B cell (primary cell): ENCODE measurements at regions not wholly inside any gene's neighbourhood (a gene's known extent, or its start where the extent isn't known, plus 50 kb on each side); places are given as distances from the start of the nearest gene placed in this dataset.

ENCODE experiments used
- ATAC-seq: fragments of 200-7000 bp; cut with Tn5 transposase; one replicate; pipeline ENCODE4 v1.10.0; 2021; ENCODE audit warnings: low read depth, mild to moderate bottlenecking, moderate number of reproducible peaks, moderate library complexity
- CTCF ChIA-PET: fragments of 350-600 bp; sonication (Branson Sonifier 250); formaldehyde crosslinking; loops from one replicate; lab custom pipeline; 2021; ENCODE audit warnings: antibody characterized with exemption, inconsistent platforms; lab: Charles Lee
- POLR2A ChIA-PET: fragments of 350-600 bp; sonication (Branson Sonifier 250); formaldehyde crosslinking; loops from one replicate; lab custom pipeline; 2021; ENCODE audit warnings: antibody characterized with exemption; lab: Charles Lee
- DNase-seq: peaks from one replicate; pipeline ENCODE4 v3.0.0; 2013
- H2AFZ ChIP-seq: 2 replicates; pipeline ENCODE4 v1.6.1; 2012; ENCODE audit warnings: mild to moderate bottlenecking, low read depth, low read length; ENCODE audit not compliant: insufficient read depth, poor library complexity, severe bottlenecking
- H3K27ac ChIP-seq, 2 donors: 1 replicate in 1 of 2; 2 replicates in 1 of 2; pipeline ENCODE4 v1.5.1; 2012 to 2013; ENCODE audit warnings: low read length in 2 of 2, mild to moderate bottlenecking in 2 of 2, moderate library complexity in 1 of 2
- H3K27me3 ChIP-seq, 4 experiments: fragments of 200-600 bp in 1 of 4; sonication (generic) in 1 of 4; replicated peaks in 1 of 4; 1 replicate in 2 of 4; 2 replicates in 2 of 4; pipeline versions ENCODE4 v1.6.1 to v1.7.0; 2013 to 2016; ENCODE audit warnings: low read length in 3 of 4, mild to moderate bottlenecking in 2 of 4, mixed read lengths in 1 of 4, moderate library complexity in 1 of 4; ENCODE audit not compliant: insufficient read depth in 4 of 4, control insufficient read depth in 3 of 4; ENCODE audit errors: control extremely low read depth in 1 of 4
- H3K36me3 ChIP-seq, 2 experiments: replicated peaks in 1 of 2; 1 replicate in 1 of 2; 2 replicates in 1 of 2; pipeline versions ENCODE4 v1.6.1 to v1.7.1; 2013; ENCODE audit warnings: low read length in 1 of 2; ENCODE audit not compliant: insufficient read depth in 2 of 2, control insufficient read depth in 1 of 2; ENCODE audit errors: control extremely low read depth in 1 of 2, extremely low read depth in 1 of 2
- H3K4me1 ChIP-seq, 2 donors: fragments of 200-600 bp in 1 of 2; sonication (generic) in 1 of 2; 1 replicate in 1 of 2; 2 replicates in 1 of 2; pipeline versions ENCODE4 v1.5.1 to v1.6.1; 2013 to 2017; ENCODE audit warnings: low read length in 2 of 2; ENCODE audit not compliant: control insufficient read depth in 2 of 2, insufficient read depth in 2 of 2
- H3K4me2 ChIP-seq: replicated peaks from 2 replicates; pipeline ENCODE3; 2012; ENCODE audit warnings: mild to moderate bottlenecking, low read depth, low read length; ENCODE audit not compliant: poor library complexity, severe bottlenecking
- H3K4me3 ChIP-seq, 5 experiments: fragments of 200-600 bp in 1 of 5; sonication (generic) in 1 of 5; 1 replicate in 3 of 5; 2 replicates in 2 of 5; pipeline versions ENCODE4 v1.5.1 to v1.7.0; 2011 to 2016; ENCODE audit warnings: low read length in 4 of 5, mild to moderate bottlenecking in 4 of 5, low read depth in 2 of 5, control low read depth in 1 of 5, moderate library complexity in 1 of 5; ENCODE audit not compliant: insufficient read depth in 1 of 5; ENCODE audit errors: control extremely low read depth in 1 of 5, extremely low read depth in 1 of 5
- H3K79me2 ChIP-seq: fragments of 200-600 bp; sonication (generic); one replicate; pipeline ENCODE4 v1.6.0; 2016; ENCODE audit warnings: low read length; ENCODE audit not compliant: control insufficient read depth, insufficient read depth
- H3K9ac ChIP-seq: fragments of 200-600 bp; sonication (generic); 2 replicates; pipeline ENCODE4 v1.6.1; 2017; ENCODE audit warnings: mild to moderate bottlenecking, low read length, moderate library complexity
- H3K9me3 ChIP-seq, 3 donors: one replicate each; pipeline versions ENCODE4 v1.6.1 to v1.7.1; 2013; ENCODE audit warnings: low read length in 2 of 3; ENCODE audit not compliant: control insufficient read depth in 2 of 3, insufficient read depth in 1 of 3; ENCODE audit errors: control extremely low read depth in 1 of 3
- H4K20me1 ChIP-seq: 2 replicates; pipeline ENCODE4 v1.6.0; 2012; ENCODE audit warnings: mild to moderate bottlenecking, low read length; ENCODE audit not compliant: insufficient read depth, control insufficient read depth, poor library complexity, severe bottlenecking
- H3K27ac Mint-ChIP-seq: one replicate; pipeline ENCODE4 v1.8.0; 2021; ENCODE audit warnings: mixed read lengths
- H3K27me3 Mint-ChIP-seq: one replicate; pipeline ENCODE4 v1.8.0; 2021; ENCODE audit warnings: mixed read lengths
- H3K4me1 Mint-ChIP-seq: one replicate; pipeline ENCODE4 v1.8.0; 2021; ENCODE audit warnings: mixed read lengths
- H3K4me3 Mint-ChIP-seq: one replicate; pipeline ENCODE4 v1.8.0; 2021; ENCODE audit warnings: mixed read lengths
- H3K9me3 Mint-ChIP-seq: one replicate; pipeline ENCODE4 v1.8.0; 2022; ENCODE audit warnings: mixed read lengths; ENCODE audit not compliant: insufficient read depth
- CTCF ChIP-seq: fragments of 200-600 bp; IDR thresholded peaks from one replicate; pipeline ENCODE4 v1.8.0; 2022; ENCODE audit warnings: antibody characterized with exemption, mild to moderate bottlenecking
- EZH2 ChIP-seq: IDR thresholded peaks from 2 replicates; pipeline ENCODE4 v1.6.1; 2012; ENCODE audit warnings: borderline replicate concordance, low read depth, mild to moderate bottlenecking, moderate library complexity, low read length; ENCODE audit not compliant: insufficient read depth, poor library complexity, severe bottlenecking
- WGBS: methylation state at CpG from one replicate; pipeline ENCODE4 v1.1.5; 2013; ENCODE audit warnings: missing lambda C conversion rate; ENCODE audit not compliant: insufficient coverage; 5-methylcytosine and 5-hydroxymethylcytosine counted together
- intact Hi-C: fragments of 100-400 bp; cut with micrococcal nuclease; formaldehyde crosslinking; loops from one replicate; pipeline ENCODE4 v1.10.0; 2022

- intact Hi-C loops: no loop called here
- peaks cover 7 to 8% of the 10 kb centered on the region in 2 donors for H3K4me1 ChIP-seq
- Mint-ChIP-seq H3K27ac (no peak overlapping the region), H3K4me3 (no peak overlapping the region), H3K27me3 (peaks cover 36% of the 10 kb centered on the region), H3K9me3 (no peaks in the 10 kb centered on the region), H3K4me1 (peaks cover 3% of the 10 kb centered on the region)
- no peaks in the 10 kb centered on the region for H3K9me3 ChIP-seq
- peaks cover 0 to 27% (median 11%) of the 10 kb centered on the region in 4 experiments for H3K27me3 ChIP-seq
- H2AFZ ChIP-seq: no peak overlapping the region
- no peaks in the 10 kb centered on the region for H3K79me2 ChIP-seq
- no peak overlapping the region for H3K4me2 ChIP-seq
- H3K36me3 ChIP-seq: no peaks in the 10 kb centered on the region
- no peak overlapping the region for H3K27ac ChIP-seq
- no peak overlapping the region for H3K9ac ChIP-seq
- no peak for TF ChIP-seq CTCF
- TF ChIP-seq EZH2: no peak
- no peaks in the 10 kb centered on the region for H4K20me1 ChIP-seq
- WGBS: 89% methylated on average over 5 of the region's 5 CpGs
- DNase-seq: no peak
- CTCF ChIA-PET: interaction anchor here (0.6 to 1.1 kb wide), 3 partner anchors 10 to 90 kb away, joined by 3 read pairs; no protein-coding TSS in a partner anchor
- POLR2A ChIA-PET: interaction anchor here (0.7 kb wide), 1 partner anchor 79 kb away, joined by 3 read pairs; no protein-coding TSS in a partner anchor
- no peak for ATAC-seq
- H3K4me3 ChIP-seq: no peak overlapping the region
Observed at GRCh38 chr15:69590932-69591524, 138.4 kb downstream of the RPLP1 start.

GRCh38 chr15:69591905-69592508 lies 139.4 kb downstream of the RPLP1 start:
- CTCF ChIA-PET: interaction anchor here (0.6 to 1.1 kb wide), 2 partner anchors 9 to 17 kb away, joined by 3 read pairs; no protein-coding TSS in a partner anchor
- Histone ChIP-seq H4K20me1 (no peaks in the 10 kb centered on the region), H3K4me2 (no peak overlapping the region), H3K27ac (no peak overlapping the region), H3K4me3 (no peak overlapping the region), H3K36me3 (no peaks in the 10 kb centered on the region), H3K27me3 (peaks cover 0 to 26% (median 13%) of the 10 kb centered on the region in 4 experiments), H3K4me1 (peaks cover 7 to 8% of the 10 kb centered on the region in 2 donors), H2AFZ (no peak overlapping the region), H3K79me2 (no peaks in the 10 kb centered on the region), H3K9me3 (no peaks in the 10 kb centered on the region), H3K9ac (no peak overlapping the region)
- intact Hi-C loops: no loop called here
- POLR2A ChIA-PET: interaction anchor here (0.7 kb wide), 2 partner anchors 67 to 78 kb away, joined by 3 to 9 read pairs; no protein-coding TSS in a partner anchor
- no CpG with 5 or more reads among the region's 4 CpGs for WGBS
- no peak for DNase-seq
- H3K27me3 Mint-ChIP-seq: peaks cover 41% of the 10 kb centered on the region
- TF ChIP-seq EZH2: no peak
- no peak for TF ChIP-seq CTCF
- H3K9me3 Mint-ChIP-seq: no peaks in the 10 kb centered on the region
- ATAC-seq: no peak
- H3K4me3 Mint-ChIP-seq: no peak overlapping the region
- no peak overlapping the region for H3K27ac Mint-ChIP-seq
- H3K4me1 Mint-ChIP-seq: peaks cover 3% of the 10 kb centered on the region
